CD4-positive, alpha-beta memory T cell (primary cell): ENCODE measurements at regions not wholly inside any gene's neighbourhood (a gene's known extent, or its start where the extent isn't known, plus 50 kb on each side); places are given as distances from the start of the nearest gene placed in this dataset.
"Not testable (repeated sequence)": the region's sequence is repeated elsewhere in the genome, so short reads cannot be mapped to it uniquely, and the experiment has no call there.

Experiments used
- CTCF ChIA-PET: fragments of 350-600 bp; sonication (Branson Sonifier 250); formaldehyde crosslinking; loops from one replicate; lab custom pipeline; 2021; ENCODE audit warnings: inconsistent platforms; ENCODE audit not compliant: partially characterized antibody; lab: Charles Lee
- POLR2A ChIA-PET: fragments of 350-600 bp; sonication (Branson Sonifier 250); formaldehyde crosslinking; loops from one replicate; lab custom pipeline; 2021; ENCODE audit not compliant: partially characterized antibody; lab: Charles Lee
- DNase-seq, 5 donors: peaks; one replicate each; pipeline versions ENCODE4 v3.0.0 to v3.0.0-alpha.2; 2020 to 2022; ENCODE audit warnings: mixed read lengths in 1 of 5
- H3K27ac ChIP-seq: one replicate; pipeline ENCODE4 v1.7.0; 2013; ENCODE audit warnings: low read depth, low read length
- H3K27me3 ChIP-seq: 2 replicates; pipeline ENCODE4 v1.7.0; 2013; ENCODE audit warnings: mild to moderate bottlenecking, low read length, moderate library complexity; ENCODE audit not compliant: insufficient read depth
- H3K36me3 ChIP-seq: 2 replicates; pipeline ENCODE4 v1.7.0; 2013; ENCODE audit warnings: mild to moderate bottlenecking, low read length, moderate library complexity; ENCODE audit not compliant: insufficient read depth
- H3K4me1 ChIP-seq: 2 replicates; pipeline ENCODE4 v1.7.0; 2013; ENCODE audit warnings: mild to moderate bottlenecking, low read length, moderate library complexity; ENCODE audit not compliant: insufficient read depth
- H3K4me3 ChIP-seq, 2 donors: one replicate each; pipeline ENCODE4 v1.7.0; 2013; ENCODE audit warnings: low read length in 2 of 2, mild to moderate bottlenecking in 1 of 2
- H3K9me3 ChIP-seq, 2 donors: one replicate each; pipeline ENCODE4 v1.7.0; 2013; ENCODE audit warnings: low read length in 2 of 2, control low read depth in 1 of 2; ENCODE audit not compliant: control insufficient read depth in 1 of 2
- H3K27ac Mint-ChIP-seq, 7 donors: one replicate each; pipeline ENCODE4 v1.8.0; 2020 to 2021; ENCODE audit warnings: mixed read lengths in 7 of 7, mild to moderate bottlenecking in 6 of 7, inconsistent platforms in 3 of 7, moderate library complexity in 3 of 7
- H3K27me3 Mint-ChIP-seq, 2 donors: one replicate each; pipeline ENCODE4 v1.8.0; 2020 to 2021; ENCODE audit warnings: mixed read lengths in 2 of 2
- H3K36me3 Mint-ChIP-seq, 2 donors: one replicate each; pipeline ENCODE4 v1.8.0; 2020 to 2021; ENCODE audit warnings: mixed read lengths in 2 of 2, inconsistent platforms in 1 of 2, mild to moderate bottlenecking in 1 of 2
- H3K4me1 Mint-ChIP-seq, 4 donors: one replicate each; pipeline ENCODE4 v1.8.0; 2020 to 2021; ENCODE audit warnings: mixed read lengths in 4 of 4, mild to moderate bottlenecking in 1 of 4
- H3K4me3 Mint-ChIP-seq, 8 donors: one replicate each; pipeline ENCODE4 v1.8.0; 2020 to 2021; ENCODE audit warnings: mixed read lengths in 8 of 8, mild to moderate bottlenecking in 7 of 8, moderate library complexity in 6 of 8, inconsistent platforms in 3 of 8
- H3K9me3 Mint-ChIP-seq, 8 donors: one replicate each; pipeline ENCODE4 v1.8.0; 2020 to 2021; ENCODE audit warnings: mixed read lengths in 8 of 8, mild to moderate bottlenecking in 5 of 8, inconsistent platforms in 3 of 8, moderate library complexity in 1 of 8
- intact Hi-C: fragments of 100-400 bp; cut with micrococcal nuclease; formaldehyde crosslinking; loops from one replicate; pipeline ENCODE4 v1.15.1; 2023

DNA sequence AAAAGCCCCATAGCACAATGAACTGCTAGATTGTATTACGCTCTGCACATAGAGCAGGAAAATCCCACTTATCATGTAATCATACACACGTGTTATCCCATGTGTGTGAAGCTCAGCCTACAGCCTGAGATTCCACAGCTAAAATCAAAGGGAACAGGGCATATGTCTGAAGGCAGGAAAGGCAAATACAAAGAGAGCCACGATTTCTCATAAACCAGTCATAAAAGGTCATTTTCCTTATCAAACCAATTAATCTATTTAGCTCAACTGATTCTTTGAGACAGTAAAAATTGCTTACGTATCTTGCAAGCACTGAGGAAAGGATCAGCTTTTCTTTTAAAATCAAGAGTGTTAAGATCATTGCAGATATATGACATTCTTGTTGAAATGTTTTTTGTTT lies 199.5 kb upstream of the TBL1XR1 start:
- Histone ChIP-seq H3K4me3 (no peak overlapping the region), H3K9me3 (no peaks in the 10 kb centered on the region), H3K27me3 (no peaks in the 10 kb centered on the region), H3K36me3 (no peaks in the 10 kb centered on the region), H3K4me1 (no peaks in the 10 kb centered on the region), H3K27ac (no peak overlapping the region)
- Mint-ChIP-seq H3K4me3 (no peak overlapping the region), H3K9me3 (peaks cover 0 to 3% (median under 1%) of the 10 kb centered on the region in 8 donors), H3K36me3 (no peaks in the 10 kb centered on the region), H3K4me1 (peaks cover 3 to 9% (median 6%) of the 10 kb centered on the region in 4 donors), H3K27ac (no peak overlapping the region), H3K27me3 (no peaks in the 10 kb centered on the region)
- POLR2A ChIA-PET = interaction anchor here (1.1 to 2.4 kb wide), 2 partner anchors 10 to 36 kb away, joined by 4 to 14 read pairs; no protein-coding TSS in a partner anchor
- CTCF ChIA-PET = interaction anchor here (0.7 to 1.4 kb wide), 4 partner anchors 9 to 59 kb away, joined by 3 to 5 read pairs (median 4); no protein-coding TSS in a partner anchor
- DNase-seq = no peak
- intact Hi-C loops = no loop called here

- CTCF ChIA-PET = no interaction called here
- DNase-seq = no peak
- Mint-ChIP-seq H3K9me3 (peaks cover 0 to 3% (median 0%) of the 10 kb centered on the region in 8 donors), H3K27ac (no peak overlapping the region), H3K27me3 (no peaks in the 10 kb centered on the region), H3K36me3 (no peaks in the 10 kb centered on the region), H3K4me3 (no peak overlapping the region), H3K4me1 (peaks cover 0 to 3% (median 2%) of the 10 kb centered on the region in 4 donors)
- Histone ChIP-seq H3K4me1 (no peaks in the 10 kb centered on the region), H3K27ac (no peak overlapping the region), H3K9me3 (no peaks in the 10 kb centered on the region), H3K36me3 (no peaks in the 10 kb centered on the region), H3K4me3 (no peak overlapping the region), H3K27me3 (no peaks in the 10 kb centered on the region)
- intact Hi-C loops = no loop called here
- POLR2A ChIA-PET = interaction anchor here (1.6 kb wide), 1 partner anchor 26 kb away, joined by 3 read pairs; no protein-coding TSS in a partner anchor
These were observed 204.1 kb upstream of the TBL1XR1 start for GRCh38 chr3:177401375-177401774.

- POLR2A ChIA-PET = no interaction called here
These were observed 205.3 kb upstream of the TBL1XR1 start for GRCh38 chr3:177402533-177402932.

DNA sequence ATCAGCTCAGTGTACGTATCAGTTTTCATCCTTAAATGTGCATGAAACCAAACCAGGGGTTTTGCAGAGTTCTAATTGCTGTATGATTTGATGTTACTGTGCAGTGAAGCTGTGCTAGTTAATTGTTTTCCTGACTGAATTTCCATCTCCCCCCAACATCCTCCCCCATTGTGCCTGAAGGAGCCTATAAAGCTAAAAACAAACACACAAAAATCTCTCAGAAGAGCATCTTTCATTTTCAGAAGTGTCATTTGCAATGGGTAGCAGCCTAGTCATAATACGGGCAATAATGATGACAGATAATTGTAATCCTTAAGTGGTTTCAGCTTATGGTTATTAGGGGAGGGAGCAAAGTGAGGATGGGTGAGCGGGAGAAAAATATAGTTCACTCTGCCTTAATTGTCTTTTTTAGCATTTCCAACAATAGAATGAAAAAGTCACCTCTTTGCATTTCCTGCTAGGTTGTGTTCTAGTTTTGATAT lies 207.9 kb upstream of the TBL1XR1 start:
- Histone ChIP-seq H3K27ac (no peak overlapping the region), H3K27me3 (no peaks in the 10 kb centered on the region), H3K36me3 (no peaks in the 10 kb centered on the region), H3K4me3 (no peak overlapping the region), H3K9me3 (no peaks in the 10 kb centered on the region), H3K4me1 (no peaks in the 10 kb centered on the region)
- Mint-ChIP-seq H3K27me3 (no peaks in the 10 kb centered on the region), H3K4me1 (peaks cover 0 to 6% (median 3%) of the 10 kb centered on the region in 4 donors), H3K27ac (no peak overlapping the region), H3K4me3 (no peak overlapping the region), H3K9me3 (no peaks in the 10 kb centered on the region), H3K36me3 (no peaks in the 10 kb centered on the region)
- ChIA-PET CTCF (interaction anchor here (1.5 kb wide), 1 partner anchor 45 kb away, joined by 4 read pairs; no protein-coding TSS in a partner anchor), POLR2A (interaction anchor here (0.6 to 1.5 kb wide), 2 partner anchors 22 to 163 kb away, joined by 3 to 4 read pairs; no protein-coding TSS in a partner anchor)
- intact Hi-C loops = no loop called here
- no peak for DNase-seq

More at GRCh38 chr3:177402533-177402932, 205.3 kb upstream of the TBL1XR1 start:
- Histone ChIP-seq H3K27ac (no peak overlapping the region), H3K4me1 (no peaks in the 10 kb centered on the region), H3K36me3 (no peaks in the 10 kb centered on the region), H3K4me3 (no peak overlapping the region), H3K9me3 (no peaks in the 10 kb centered on the region), H3K27me3 (no peaks in the 10 kb centered on the region)
- CTCF ChIA-PET = no interaction called here
- Mint-ChIP-seq H3K27me3 (no peaks in the 10 kb centered on the region), H3K4me1 (peaks cover 0 to 3% (median under 1%) of the 10 kb centered on the region in 4 donors), H3K9me3 (peaks cover 0 to 3% (median 0%) of the 10 kb centered on the region in 8 donors), H3K36me3 (no peaks in the 10 kb centered on the region), H3K4me3 (no peak overlapping the region), H3K27ac (no peak overlapping the region)
- no peak for DNase-seq
- intact Hi-C loops = no loop called here

DNA sequence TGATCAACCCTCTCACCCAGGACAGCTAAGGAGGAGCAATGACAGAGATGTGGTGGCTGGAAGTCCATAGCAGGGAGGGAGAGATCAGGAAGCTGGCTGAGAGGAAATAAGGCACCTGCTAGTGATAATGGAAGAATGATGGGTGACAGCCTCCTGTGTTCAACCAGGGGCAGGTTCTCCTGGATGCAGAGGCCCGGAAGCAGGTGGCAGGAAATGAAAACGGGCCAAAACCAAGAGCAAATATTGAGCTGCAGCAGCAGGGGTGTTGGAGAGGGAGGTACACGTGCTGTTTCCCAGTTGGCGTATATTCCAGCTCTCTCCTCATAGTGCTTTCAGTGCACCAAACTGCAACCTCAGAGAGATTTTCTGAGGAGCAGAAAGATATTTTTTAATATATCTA lies 213.4 kb upstream of the TBL1XR1 start:
- POLR2A ChIA-PET = interaction anchor here (1.0 to 1.4 kb wide), 2 partner anchors 39 to 51 kb away, joined by 3 to 6 read pairs; no protein-coding TSS in a partner anchor
- CTCF ChIA-PET = interaction anchor here (1.3 to 2.1 kb wide), 2 partner anchors 14 to 17 kb away, joined by 3 to 7 read pairs; no protein-coding TSS in a partner anchor
- Mint-ChIP-seq H3K9me3 (no peaks in the 10 kb centered on the region), H3K4me1 (peaks cover 7 to 19% (median 10%) of the 10 kb centered on the region in 4 donors), H3K27ac (peak overlapping the region in 4 of 7 donors; percentile 12 to 63 (median 27)), H3K4me3 (peak overlapping the region in 3 of 8 donors; percentile 13 to 26 (median 14)), H3K36me3 (no peaks in the 10 kb centered on the region), H3K27me3 (no peaks in the 10 kb centered on the region)
- H3K4me3 ChIP-seq = no peak overlapping the region
- H3K27me3 ChIP-seq = no peaks in the 10 kb centered on the region
- no peak overlapping the region for H3K27ac ChIP-seq
- intact Hi-C loops = no loop called here
- peak in 2 of 5 donors; percentile 9 to 13 for DNase-seq
- no peaks in the 10 kb centered on the region for H3K36me3 ChIP-seq
- peaks cover 11% of the 10 kb centered on the region for H3K4me1 ChIP-seq
- no peaks in the 10 kb centered on the region for H3K9me3 ChIP-seq

DNA sequence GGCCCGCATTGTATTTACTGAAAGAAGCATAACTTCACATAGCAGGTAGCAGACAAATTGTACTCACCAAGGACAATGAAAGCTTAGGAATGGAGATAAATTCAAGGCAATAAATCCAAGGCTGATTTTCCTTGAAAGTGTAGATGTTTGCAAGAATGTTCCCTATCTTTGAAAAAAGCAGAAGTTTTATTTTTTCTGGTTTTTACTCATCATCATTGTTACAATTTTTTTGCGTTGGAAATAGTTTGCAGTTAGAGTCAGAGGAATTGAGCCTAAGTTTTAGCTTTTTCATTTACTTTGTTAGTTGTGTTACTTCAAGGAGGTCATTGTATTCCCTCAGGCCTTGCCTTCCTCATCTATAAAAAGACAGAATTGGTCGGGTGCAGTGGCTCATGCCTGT lies 213.9 kb upstream of the TBL1XR1 start:
- H3K27me3 ChIP-seq = no peaks in the 10 kb centered on the region
- H3K36me3 ChIP-seq = no peaks in the 10 kb centered on the region
- H3K4me1 ChIP-seq = peaks cover 11% of the 10 kb centered on the region
- H3K4me3 ChIP-seq = no peak overlapping the region
- H3K9me3 ChIP-seq = no peaks in the 10 kb centered on the region
- H3K27me3 Mint-ChIP-seq = no peaks in the 10 kb centered on the region
- H3K36me3 Mint-ChIP-seq = no peaks in the 10 kb centered on the region
- intact Hi-C loops = no loop called here
- peaks cover 0 to under 1% (median 0%) of the 10 kb centered on the region in 8 donors for H3K9me3 Mint-ChIP-seq
- H3K27ac Mint-ChIP-seq = no peak overlapping the region
- ChIA-PET CTCF (interaction anchor here (0.5 to 2.1 kb wide), 3 partner anchors 14 to 210 kb away, joined by 3 to 7 read pairs (median 3); no protein-coding TSS in a partner anchor), POLR2A (interaction anchor here (0.6 to 1.4 kb wide), 2 partner anchors 8 to 38 kb away, joined by 3 read pairs; no protein-coding TSS in a partner anchor)
- no peak overlapping the region for H3K27ac ChIP-seq
- DNase-seq = no peak
- peaks cover 7 to 19% (median 10%) of the 10 kb centered on the region in 4 donors for H3K4me1 Mint-ChIP-seq
- H3K4me3 Mint-ChIP-seq = no peak overlapping the region

DNA sequence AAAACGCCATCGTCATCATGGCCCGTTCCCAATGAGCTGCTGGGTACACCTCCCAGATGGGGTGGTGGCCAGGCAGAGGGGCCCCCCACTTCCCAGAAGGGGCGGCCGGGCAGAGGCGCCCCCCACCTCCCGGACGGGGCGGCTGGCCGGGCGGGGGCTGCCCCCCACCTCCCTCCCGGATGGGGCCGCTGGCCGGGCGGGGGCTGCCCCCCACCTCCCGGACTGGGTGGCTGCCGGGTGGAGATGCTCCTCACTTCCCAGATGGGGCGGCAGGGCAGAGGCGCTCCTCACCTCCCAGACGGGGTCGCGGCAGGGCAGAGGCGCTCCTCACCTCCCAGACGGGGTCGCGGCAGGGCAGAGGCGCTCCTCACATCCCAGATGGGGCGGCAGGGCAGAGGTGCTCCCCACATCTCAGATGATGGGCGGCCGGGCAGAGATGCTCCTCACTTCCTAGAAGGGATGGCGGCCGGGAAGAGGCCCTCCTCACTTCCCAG lies 215.4 kb upstream of the TBL1XR1 start:
- H3K9me3 Mint-ChIP-seq, POLR2A ChIA-PET, H3K36me3 Mint-ChIP-seq, CTCF ChIA-PET, H3K27me3 Mint-ChIP-seq, intact Hi-C loops, H3K27me3 ChIP-seq, H3K9me3 ChIP-seq, DNase-seq, H3K4me3 Mint-ChIP-seq, H3K36me3 ChIP-seq, H3K27ac Mint-ChIP-seq, H3K4me3 ChIP-seq, H3K27ac ChIP-seq: not testable (repeated sequence)
- peaks cover 7 to 19% (median 10%) of the 10 kb centered on the region in 4 donors for H3K4me1 Mint-ChIP-seq
- H3K4me1 ChIP-seq = peaks cover 11% of the 10 kb centered on the region
